A673 (cell line): ENCODE measurements at regions not wholly inside any gene's neighbourhood (a gene's known extent, or its start where the extent isn't known, plus 50 kb on each side); places are given as distances from the start of the nearest gene placed in this dataset.

ENCODE experiments used
- BruUV-seq: library from RNA; stranded (reverse); fragments of 400-500 nt; replicated peaks from 2 replicates; lab custom pipeline; 2021; lab: Mats Ljungman, UMichigan
- CTCF ChIA-PET: fragments of 300-600 bp; sonication (Branson Sonifier 250); formaldehyde crosslinking; loops from one replicate; lab custom pipeline; 2022; ENCODE audit warnings: antibody characterized with exemption; lab: Charles Lee
- POLR2A ChIA-PET: fragments of 300-600 bp; sonication (Branson Sonifier 250); formaldehyde crosslinking; loops from one replicate; lab custom pipeline; 2022; ENCODE audit warnings: antibody characterized with exemption; ENCODE audit not compliant: low non-redundant PET; lab: Charles Lee
- DNase-seq: peaks from one replicate; pipeline ENCODE4 v3.0.0-alpha.2; 2015; ENCODE audit warnings: low spot score
- H3K27ac ChIP-seq: fragments of 200-600 bp; sonication (generic); 2 replicates; pipeline ENCODE4 v1.5.1; 2016; ENCODE audit warnings: mixed run types, low read depth, mild to moderate bottlenecking, mixed read lengths, antibody characterized with exemption, low read length; ENCODE audit not compliant: poor library complexity, severe bottlenecking
- H3K27me3 ChIP-seq: fragments of 200-600 bp; sonication (generic); replicated peaks from 2 replicates; pipeline ENCODE4 v1.6.1; 2017; ENCODE audit warnings: mixed run types, low read depth, mild to moderate bottlenecking, mixed read lengths, antibody characterized with exemption, low read length; ENCODE audit not compliant: insufficient read depth, poor library complexity
- H3K36me3 ChIP-seq: fragments of 200-600 bp; sonication (generic); 2 replicates; pipeline ENCODE4 v1.6.1; 2016; ENCODE audit warnings: mixed run types, mild to moderate bottlenecking, mixed read lengths, antibody characterized with exemption, low read length; ENCODE audit not compliant: insufficient read depth, poor library complexity, severe bottlenecking
- H3K4me1 ChIP-seq: fragments of 200-600 bp; sonication (generic); 2 replicates; pipeline ENCODE4 v1.6.1; 2017; ENCODE audit warnings: mixed run types, mild to moderate bottlenecking, mixed read lengths, antibody characterized with exemption, low read length; ENCODE audit not compliant: insufficient read depth, poor library complexity, severe bottlenecking
- H3K4me3 ChIP-seq: fragments of 200-600 bp; sonication (generic); 2 replicates; pipeline ENCODE4 v1.5.1; 2016; ENCODE audit warnings: low read depth, mixed run types, mild to moderate bottlenecking, mixed read lengths, low read length; ENCODE audit not compliant: poor library complexity, severe bottlenecking
- H3K9me3 ChIP-seq: fragments of 200-600 bp; sonication (generic); 2 replicates; pipeline ENCODE4 v1.6.1; 2016; ENCODE audit warnings: mixed run types, low read depth, mild to moderate bottlenecking, mixed read lengths, antibody characterized with exemption, low read length; ENCODE audit not compliant: poor library complexity, severe bottlenecking
- CTCF ChIP-seq: fragments of 300-800, 200-600 bp; sonication (generic); conservative IDR thresholded peaks from 2 replicates; pipeline ENCODE4 v1.5.1; 2017; ENCODE audit warnings: low read depth, mild to moderate bottlenecking, antibody characterized with exemption, low read length, moderate library complexity, mixed read lengths
- EZH2 ChIP-seq: fragments of 200-600 bp; sonication (generic); IDR thresholded peaks from 2 replicates; pipeline ENCODE4 v1.6.1; 2017; ENCODE audit warnings: borderline replicate concordance, low read depth, mild to moderate bottlenecking, mixed read lengths, antibody characterized with exemption, low read length; ENCODE audit not compliant: poor library complexity, severe bottlenecking
- intact Hi-C: fragments of 100-400 bp; cut with micrococcal nuclease; formaldehyde crosslinking; loops from one replicate; pipeline ENCODE4 v1.10.0; 2022; ENCODE audit not compliant: unreplicated experiment

- no peaks in the 10 kb centered on the region for H3K36me3 ChIP-seq
- ChIA-PET CTCF (no interaction called here), POLR2A (no interaction called here)
- no peak overlapping the region for H3K27ac ChIP-seq
- no peak for TF ChIP-seq EZH2
- no peak for TF ChIP-seq CTCF
- no peaks in the 10 kb centered on the region for H3K27me3 ChIP-seq
- no TSS peak for BruUV-seq
- H3K4me1 ChIP-seq: no peaks in the 10 kb centered on the region
- intact Hi-C loops: no loop called here
- no peak overlapping the region for H3K4me3 ChIP-seq
- H3K9me3 ChIP-seq: no peaks in the 10 kb centered on the region
- no peak for DNase-seq
Observed at GRCh38 chr7:1349351-1349761, 109.9 kb downstream of the MICALL2 start.

- no peak overlapping the region for H3K4me3 ChIP-seq
- no peaks in the 10 kb centered on the region for H3K27me3 ChIP-seq
- TF ChIP-seq EZH2 (no peak), CTCF (no peak)
- H3K27ac ChIP-seq: no peak overlapping the region
- no peaks in the 10 kb centered on the region for H3K4me1 ChIP-seq
- no peaks in the 10 kb centered on the region for H3K9me3 ChIP-seq
- ChIA-PET POLR2A (no interaction called here), CTCF (no interaction called here)
- no TSS peak for BruUV-seq
- H3K36me3 ChIP-seq: no peaks in the 10 kb centered on the region
- no peak for DNase-seq
- intact Hi-C loops: no loop called here
Observed at GRCh38 chr7:1351881-1352625, 107.2 kb downstream of the MICALL2 start.

GRCh38 chr7:1352656-1353271, 106.5 kb downstream of the MICALL2 start:
- no peaks in the 10 kb centered on the region for H3K9me3 ChIP-seq
- TF ChIP-seq CTCF (no peak), EZH2 (no peak)
- H3K27me3 ChIP-seq: no peaks in the 10 kb centered on the region
- intact Hi-C loops: no loop called here
- ChIA-PET CTCF (no interaction called here), POLR2A (no interaction called here)
- no peaks in the 10 kb centered on the region for H3K4me1 ChIP-seq
- no peaks in the 10 kb centered on the region for H3K36me3 ChIP-seq
- no peak overlapping the region for H3K4me3 ChIP-seq
- BruUV-seq: no TSS peak
- H3K27ac ChIP-seq: no peak overlapping the region
- DNase-seq: no peak
